Activated effector memory CD4-positive, alpha-beta T cell treated with anti-CD3 and anti-CD28 coated beads, Interleukin-2, amount 50 U/mL, for 16 hours (primary cell): ENCODE measurements at regions not wholly inside any gene's neighbourhood (a gene's known extent, or its start where the extent isn't known, plus 50 kb on each side); places are given as distances from the start of the nearest gene placed in this dataset.

Experiments
- DNase-seq: peaks from one replicate; pipeline ENCODE4 v3.0.0-alpha.2; 2020

DNA sequence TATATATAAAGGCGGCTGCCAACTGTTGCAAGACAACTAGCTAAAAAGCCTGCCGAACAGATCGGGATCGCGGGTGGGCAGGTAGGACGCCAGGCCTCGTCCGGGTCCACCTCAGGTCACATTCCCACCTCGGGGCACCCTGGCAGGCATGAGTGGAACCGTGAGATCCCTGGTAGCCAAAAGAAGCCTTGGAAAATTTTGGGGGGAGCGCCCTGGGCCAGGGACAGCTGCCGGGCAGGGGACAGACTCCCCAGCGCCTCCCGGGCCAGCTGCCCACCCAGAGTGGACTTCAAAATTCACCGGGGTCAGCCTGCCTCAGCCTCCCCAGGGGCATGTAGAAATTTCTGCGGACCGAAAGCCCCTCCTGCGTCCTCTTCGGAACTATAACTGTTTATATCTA lies 760.9 kb downstream of the KCNJ18 start:
- DNase-seq = no peak

DNA sequence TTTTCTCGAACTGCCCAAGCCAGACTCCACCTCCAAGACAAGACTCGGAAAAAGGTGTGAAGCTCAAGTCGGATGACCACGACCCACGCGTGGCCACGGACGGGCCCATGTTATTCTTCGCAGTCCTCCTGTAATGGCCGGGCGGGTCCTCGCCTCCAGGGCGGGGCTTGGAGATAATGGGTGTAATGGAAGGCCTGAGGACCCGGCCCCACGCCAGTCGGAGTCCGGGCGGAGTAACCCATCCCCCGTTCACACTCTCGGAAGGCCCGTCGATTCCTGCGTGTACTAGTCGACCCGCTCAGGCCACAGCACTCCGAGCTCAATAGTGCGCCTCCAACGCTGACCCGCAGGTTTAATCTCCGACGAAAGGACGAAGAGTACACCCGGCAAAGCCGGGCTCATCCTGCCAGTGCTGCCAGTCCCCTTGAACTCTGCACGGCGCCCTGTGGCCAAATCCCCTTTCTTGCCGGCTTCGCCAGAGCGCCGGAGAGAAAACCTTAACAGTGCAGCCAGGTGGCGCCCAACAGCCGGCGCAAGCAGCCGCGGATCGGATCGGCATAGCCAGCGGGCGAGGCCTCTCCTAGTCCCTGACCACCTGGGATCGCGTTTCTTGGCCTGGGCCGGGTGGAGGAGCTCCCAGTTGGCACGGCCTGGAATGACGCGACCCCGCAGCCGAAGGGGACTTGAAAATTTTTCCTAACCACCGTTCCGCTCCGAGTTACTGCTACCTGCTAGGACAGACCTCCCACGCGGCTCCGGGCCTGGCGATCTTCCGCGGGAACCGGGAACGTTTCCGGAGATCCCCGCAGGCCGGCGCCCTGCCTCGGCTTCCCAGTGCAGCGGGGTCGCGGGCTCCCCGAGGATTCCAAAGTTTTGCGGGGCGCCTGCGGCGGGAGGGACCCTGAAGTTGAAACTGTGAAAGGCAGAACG lies 762.0 kb downstream of the KCNJ18 start:
- DNase-seq = no peak

DNA sequence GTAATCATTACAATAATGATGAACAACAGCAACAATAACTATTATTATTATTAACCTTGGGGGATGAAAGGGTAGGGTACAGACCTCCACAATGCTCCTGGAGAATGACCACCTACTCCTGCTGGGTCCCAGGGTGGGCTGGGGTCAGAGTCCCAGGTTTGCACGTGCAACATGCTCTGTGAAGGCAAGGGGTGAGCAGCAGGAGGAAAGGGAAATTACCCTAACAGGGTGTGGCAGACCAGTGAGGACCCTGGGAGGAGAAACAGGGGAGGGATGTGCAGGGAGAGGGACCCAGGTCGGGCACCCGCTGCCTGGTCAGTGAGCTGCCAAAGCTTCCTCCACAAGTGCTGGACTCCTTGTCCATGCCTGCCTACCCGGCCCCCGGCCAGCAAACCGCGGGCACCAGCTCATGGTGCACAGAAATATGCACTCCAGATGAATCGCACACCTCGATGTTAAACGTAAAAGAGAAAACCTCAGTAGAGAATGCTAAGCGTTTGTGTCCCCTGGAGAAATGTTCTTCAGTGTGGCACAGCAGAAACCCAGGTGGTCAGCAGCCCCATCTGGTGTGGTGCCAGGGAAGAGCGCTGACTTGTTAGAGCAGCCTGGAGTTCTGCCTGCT lies 767.1 kb downstream of the KCNJ18 start:
- DNase-seq = no peak

DNA sequence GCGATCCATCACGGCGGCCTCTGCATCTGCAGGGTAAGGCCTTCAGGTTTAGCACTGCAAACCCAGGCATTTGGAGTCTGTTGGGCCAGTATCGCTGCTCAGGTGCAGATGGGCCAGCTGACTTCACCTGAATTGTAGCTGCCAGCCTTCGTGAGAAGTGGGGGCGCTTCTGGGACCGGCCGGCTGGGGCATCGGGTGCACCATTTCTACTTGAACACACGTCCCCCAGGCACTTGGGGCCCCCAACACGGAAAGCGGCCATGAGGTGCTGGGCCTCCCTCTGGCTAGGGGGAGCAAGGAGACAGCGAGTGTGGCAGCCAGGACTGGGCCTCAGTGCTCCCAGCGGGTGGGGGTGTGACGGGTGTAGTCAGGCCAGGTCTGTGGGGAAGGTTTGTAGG lies 767.6 kb downstream of the KCNJ18 start:
- DNase-seq = no peak

DNA sequence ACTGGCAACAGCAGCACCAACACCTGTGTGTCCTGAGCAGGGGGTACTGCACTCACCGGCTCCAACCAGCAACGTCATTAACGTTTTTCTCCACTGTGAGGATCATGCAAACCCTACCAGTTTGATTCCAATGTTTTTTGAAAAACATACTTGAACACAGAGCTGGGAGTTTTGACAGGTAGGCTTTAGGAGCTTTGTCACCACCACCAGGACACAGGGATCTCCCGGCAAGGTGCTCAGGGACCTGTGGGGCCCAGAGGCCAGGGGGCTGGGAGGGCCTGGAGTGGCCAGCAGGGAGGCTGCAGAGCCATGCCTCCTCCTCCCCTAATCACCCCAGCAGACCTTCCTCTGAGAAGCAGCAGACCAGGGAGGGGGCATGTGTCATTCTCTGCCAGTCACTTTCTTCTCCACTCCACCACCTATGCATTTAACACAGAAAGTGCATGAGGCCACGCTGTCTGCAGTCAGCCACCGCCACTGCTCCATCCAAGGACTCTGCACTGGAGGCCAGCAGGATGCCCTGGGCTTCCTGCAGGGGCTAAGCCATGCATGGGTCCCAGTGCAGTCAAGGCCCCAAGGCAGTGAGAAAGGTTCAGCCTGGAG lies 768.2 kb downstream of the KCNJ18 start:
- DNase-seq = no peak

DNA sequence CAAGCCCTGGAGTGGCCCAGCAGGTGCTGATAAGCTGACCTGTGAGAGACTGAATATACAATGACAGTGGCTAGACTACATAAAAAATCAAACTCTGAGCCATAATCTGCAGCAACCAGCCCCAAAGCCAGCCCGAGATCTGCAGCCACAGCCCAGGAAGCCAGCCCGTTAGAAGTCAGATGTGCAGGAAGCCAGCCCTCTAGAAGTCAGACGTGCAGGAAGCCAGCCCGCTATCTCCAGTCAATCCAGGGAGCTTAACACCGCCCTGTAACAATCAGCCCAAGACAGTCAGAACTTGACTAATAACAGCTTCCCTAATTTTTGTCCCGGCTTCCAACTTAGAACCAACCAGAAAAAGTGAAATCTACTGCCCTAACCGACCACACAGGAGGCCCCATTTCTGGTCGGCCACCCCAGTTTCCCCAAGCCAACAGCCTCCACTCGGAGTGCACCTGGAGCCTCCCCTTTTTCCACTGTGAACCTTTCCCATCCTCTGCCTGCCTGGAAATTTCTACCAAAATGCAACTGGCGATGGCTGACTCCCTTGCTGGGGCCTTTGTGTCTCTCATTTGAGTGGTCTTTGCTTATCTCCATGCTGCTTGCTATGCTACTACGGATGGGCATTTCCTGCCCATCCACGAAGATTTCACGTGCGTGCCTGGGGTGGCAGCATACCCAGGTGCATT lies 769.3 kb downstream of the KCNJ18 start:
- no peak for DNase-seq

DNA sequence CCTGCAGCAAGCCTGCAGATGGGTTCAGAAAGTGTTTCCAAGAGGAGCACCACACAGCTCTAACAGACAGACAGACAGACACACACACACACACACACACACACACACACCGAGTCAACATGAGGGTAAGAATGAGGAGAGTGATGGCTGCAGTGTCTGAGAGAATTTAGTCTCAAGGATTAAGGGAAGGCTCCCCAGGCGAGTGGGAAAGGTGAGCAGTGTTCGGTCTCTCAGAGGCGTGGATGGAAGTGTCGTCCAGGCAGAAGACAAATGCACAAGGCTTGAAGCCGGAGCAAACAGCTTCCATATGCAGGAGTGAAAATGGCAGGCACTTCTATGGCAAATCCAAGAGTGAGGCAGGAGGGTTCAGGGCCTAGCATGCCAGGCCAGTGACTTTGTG lies 770.1 kb downstream of the KCNJ18 start:
- DNase-seq = no peak

DNA sequence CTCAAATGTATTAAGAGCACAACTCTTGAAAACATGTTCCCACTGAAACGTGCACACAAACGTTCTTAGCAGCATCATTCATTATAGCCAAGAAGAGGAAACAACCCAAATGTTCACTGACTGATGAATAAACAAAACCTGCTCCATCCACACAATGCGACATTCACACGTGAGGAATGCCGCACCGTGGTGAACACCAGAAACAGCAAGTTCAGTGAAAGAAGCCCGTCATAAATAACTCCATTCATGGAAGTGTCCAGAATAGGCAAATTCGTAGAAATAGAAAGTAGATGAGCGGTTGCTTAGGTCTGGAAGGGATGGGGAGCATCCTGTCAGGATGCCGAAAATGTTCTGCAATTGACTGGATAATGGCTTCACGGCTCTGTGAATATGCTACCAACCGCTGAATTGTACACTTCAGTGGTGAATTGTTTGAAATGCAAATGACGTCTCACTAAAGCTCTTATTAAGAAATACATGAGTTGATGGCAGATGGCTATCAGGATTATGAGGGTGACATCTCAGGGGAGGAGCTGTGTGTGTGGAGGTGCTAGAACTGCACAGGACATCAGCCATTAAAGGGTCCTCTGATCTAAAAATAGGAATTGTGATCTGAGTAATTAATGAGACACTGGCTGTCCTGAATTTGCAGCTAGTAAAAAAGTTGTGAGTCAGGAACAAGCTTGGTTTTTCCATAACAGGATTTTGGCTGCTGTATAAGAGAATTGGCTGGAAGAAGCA lies 771.0 kb downstream of the KCNJ18 start:
- DNase-seq = no peak

DNA sequence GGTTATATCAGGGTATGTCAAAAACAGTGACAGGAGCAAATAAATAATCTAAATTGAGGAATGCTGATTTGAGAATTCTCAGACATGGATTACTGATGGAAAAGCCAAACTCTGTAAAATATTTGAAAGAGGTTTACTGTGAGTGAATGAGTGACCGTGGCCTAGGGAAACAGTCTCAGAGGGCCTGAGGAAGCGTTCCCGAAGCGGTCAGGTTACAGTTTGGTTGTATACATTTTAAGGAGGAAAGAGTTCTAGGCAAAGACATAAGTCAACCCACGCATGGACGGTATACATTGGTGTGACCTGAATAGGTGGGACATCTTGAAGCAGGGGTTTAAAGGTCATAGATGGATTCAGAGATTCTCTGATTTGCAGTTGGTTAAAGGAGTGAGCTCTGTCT lies 771.7 kb downstream of the KCNJ18 start:
- no peak for DNase-seq

DNA sequence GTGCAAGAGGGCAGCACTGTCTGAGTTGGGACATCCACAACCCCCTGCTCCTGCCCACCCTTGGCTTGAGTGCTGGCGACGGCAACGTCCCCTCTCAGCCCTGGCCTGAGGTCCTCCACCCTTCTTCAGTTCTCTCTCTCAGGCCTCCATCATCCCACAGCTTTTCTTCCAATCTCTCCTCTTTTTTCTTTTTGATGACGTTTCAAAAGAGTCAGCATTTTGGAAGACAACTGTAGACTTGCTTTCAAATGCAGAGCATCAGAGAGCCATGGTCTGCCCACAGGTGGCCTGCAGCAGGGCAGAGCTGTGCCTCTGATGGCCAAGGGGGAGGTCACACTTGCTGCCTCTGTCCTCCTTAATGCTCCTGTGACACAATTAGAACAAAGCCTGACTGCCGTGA lies 775.4 kb downstream of the KCNJ18 start:
- no peak for DNase-seq

DNA sequence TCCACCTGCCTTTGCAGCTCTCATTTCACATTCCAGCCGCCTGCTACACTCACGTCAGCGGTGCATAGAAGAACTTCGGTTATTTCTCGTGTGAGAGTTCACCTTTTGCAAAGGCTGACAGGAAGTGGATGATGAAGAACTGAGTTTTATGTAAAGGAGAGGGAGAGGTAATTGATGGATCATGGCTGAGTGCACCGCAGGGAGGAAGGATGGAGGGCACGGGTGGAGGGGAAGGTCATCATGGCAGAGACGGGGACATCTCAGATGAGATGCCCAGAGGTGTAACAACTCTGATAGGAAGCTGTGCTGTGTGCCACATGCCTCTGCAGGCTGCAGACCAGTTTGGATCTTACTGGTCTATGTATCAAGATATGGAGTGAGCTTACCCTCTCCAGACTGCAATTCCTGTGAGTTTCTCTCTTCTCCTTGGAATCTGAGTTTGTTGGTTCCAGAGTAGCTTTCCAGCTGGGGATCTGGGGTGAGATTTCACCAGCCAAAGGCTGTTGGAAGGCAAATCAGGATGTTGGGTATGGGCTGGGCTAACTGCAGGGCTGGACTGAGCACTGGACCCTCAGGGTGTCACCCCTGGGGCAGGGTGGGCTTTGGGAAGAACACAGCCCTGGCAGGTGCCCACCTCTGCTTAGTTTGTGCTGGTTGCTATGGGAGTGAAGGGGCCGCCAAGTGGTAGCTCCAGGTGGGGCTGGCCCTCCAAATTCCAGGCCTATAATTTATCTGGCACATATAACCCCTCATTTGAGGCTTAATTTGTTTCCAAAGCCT lies 777.0 kb downstream of the KCNJ18 start:
- DNase-seq = no peak

DNA sequence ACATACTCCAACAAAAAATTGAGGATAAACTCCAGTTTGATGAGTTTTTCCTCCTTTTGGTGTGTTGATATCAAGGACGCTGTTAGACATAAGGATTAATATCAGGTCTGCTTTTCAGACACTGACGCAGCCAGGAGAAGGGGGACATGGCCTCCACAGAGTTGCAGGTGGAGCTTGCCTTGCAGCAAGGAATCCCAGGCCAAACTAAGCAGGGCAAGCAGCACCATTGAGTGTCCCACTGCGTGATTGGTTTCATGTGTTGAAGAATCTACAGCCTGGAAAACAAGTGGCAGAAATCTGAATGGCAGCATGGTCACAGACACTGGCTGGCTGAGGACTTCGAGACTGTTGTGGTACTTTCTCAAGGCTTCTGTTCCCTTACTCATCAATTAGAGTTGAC lies 777.6 kb downstream of the KCNJ18 start:
- no peak for DNase-seq

DNA sequence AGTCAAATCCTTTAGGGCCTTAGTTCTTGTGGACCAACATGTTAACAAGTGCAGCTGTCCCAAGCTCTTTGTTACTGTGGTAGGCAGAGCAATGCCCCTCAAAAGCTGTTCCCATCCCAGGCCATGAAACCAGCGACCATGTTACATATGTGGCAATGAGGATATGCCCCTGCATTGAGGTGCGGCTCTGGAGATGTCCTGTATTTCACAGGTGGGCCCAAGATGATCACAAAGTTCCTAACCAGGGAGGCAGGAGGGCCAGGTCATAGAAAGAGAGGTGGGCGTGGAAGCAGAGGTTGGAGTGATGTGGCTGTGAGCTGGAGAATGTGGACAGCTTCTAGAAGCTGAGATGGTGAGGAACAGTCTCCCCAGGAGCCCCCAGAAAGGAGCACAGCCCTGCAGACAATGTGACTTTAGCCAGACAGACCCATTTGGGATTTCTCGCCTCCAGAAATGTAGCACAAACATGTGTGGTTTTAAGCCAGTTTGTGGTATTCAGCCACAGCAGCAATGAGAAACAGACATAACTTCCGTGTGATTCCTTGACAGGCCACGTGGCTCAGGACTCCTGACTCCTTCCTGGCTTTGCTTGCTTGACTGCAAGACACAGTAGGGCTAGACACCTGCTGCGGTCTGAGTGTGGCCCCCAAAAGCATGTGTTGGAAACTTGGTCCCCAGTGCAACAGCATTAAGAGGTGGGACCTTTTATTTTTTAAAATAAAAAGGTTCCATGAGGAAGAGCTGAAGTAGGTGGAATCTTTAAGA lies 778.3 kb downstream of the KCNJ18 start:
- no peak for DNase-seq

DNA sequence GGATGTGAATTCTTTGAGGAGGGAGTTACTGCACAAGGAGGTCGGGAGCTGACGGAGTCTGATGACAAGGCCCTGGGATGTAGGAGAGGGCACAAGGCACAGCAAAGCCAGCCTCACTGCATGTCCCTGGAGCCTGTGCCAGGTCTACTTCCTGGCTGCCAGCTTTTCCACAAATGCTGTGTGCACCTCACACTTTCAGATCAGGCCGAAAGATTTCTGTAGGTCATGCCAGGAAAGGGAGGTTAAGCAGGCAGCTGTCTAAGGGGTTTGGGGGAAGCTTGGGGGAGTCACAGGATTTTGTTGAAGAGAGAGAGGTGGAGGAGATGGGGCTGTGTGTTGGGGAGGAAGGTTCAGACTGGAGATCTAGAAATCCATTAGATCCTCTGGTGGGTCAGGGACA lies 792.5 kb downstream of the KCNJ18 start:
- DNase-seq = no peak

DNA sequence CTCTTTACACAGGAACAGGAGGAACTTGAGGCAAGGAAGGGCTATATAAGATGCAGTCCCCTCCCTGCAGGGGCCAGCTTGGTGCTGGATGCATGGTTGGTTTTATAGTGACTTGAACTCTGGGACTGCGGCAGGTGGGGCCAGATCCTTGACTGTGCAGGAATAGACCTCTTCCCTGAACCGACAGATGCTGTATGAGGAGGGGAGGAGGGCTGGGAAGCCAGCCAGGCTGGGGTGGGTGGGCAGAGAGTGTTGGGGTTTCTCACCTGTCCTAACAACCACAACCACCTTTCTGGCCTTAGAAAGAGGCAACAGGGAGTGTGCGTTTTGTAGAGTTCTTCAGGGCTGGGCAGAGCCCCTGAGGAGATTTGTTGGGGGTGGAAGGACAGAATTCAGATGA lies 798.1 kb downstream of the KCNJ18 start:
- no peak for DNase-seq

DNA sequence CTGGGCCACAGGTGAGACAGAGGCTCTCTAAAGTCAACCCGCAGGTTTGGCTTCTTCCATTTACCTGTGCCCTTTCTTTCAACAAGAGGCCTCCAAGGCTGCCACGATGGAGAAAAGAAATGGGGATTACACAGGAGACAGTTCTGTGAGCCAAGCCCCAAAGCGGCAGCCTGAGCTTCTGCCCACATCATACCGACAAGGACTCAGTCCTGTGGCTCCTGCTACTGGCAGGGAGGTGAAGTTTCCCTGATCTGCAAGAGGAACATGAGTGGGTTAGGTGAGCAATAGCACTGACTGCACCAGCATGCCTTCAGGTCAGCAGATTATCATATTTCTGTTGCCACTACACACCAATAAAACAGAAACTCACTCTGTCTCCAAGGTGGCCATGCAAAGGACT lies 800.0 kb downstream of the KCNJ18 start:
- no peak for DNase-seq

DNA sequence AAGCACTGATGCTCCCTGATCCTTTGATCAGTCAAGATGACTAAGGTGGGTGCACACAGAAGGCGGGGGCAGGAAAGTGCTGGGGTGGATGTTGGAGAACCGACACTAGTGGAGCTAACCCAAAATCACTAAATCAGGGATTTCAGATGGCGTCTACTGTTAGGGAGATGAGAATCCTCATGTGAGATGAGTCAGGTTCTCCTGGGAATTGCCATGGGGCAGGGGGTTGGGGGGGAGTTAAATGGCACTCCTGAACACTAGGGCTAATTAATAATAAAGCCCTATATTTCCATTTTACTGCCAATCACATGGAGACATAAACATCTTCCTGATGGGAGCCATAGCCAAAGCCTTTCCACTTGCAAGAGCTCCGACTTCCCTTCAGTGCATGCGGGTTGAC lies 804.1 kb downstream of the KCNJ18 start:
- DNase-seq = no peak

DNA sequence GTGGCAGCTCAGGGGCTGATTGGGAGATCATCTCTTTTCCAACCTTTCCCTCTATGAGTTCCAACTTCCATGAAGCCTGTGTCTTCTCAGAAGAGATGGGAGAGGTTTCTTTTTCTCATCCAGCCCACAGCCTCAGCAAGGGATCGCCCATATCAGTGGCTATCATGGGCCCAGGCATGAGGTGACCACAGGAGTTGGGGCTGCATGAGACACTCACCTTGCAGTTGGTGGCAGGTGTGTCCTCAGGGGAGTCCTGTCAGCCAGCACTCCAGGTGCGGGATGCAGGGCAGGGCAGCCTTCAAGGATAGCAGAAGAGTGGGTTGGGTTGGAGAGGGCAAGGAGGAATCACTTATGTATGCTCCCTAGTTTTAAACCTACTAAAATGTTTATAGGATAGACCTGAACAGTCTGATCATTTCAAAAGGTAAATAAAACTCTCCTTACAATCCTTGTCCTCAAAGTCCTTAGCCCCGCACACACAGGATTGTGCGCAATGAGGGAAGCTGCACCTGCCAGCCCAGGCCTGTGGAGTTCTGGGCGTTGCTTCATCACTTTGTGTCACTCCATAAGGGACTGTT lies 811.1 kb downstream of the KCNJ18 start:
- DNase-seq = no peak

DNA sequence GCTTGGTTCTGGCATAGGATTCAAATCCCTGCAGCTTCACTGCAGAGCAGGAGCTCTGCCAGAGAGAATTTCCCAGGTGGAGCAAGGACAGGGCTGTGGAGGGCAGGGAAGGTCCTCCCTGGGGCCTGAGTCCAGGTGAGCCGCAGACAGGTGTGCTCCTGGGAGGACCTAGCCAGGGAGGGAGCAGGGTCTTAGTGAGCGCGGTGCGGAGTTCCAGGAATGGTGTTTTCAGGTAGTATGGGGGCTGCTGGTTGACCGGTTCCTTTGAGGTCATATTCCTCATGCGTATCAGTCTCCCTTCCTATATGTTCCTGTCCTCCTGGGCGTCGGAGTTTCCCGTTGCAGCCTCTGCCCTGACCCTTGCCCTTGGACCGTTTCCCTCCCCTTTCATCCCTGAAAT lies 813.3 kb downstream of the KCNJ18 start:
- no peak for DNase-seq

DNA sequence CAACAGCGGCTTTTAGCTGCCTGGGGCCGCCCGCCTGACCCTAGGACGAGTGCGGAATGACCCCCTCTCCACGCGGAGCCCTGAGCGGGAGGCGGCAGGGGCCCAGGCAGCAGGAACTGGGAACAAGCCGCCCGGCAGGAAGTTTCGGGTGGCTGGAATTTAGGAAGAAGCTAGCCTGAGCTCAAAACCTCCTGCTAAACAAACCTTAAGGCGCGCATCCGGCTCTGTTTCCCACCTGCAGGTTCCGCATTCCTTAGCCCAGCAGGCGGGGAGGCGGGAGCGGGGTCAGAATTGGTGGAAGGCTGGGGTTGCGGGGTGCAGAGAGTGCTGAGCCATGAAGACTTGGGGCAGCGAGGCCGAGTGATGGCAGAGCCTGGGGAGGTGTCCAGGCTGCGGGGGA lies 813.9 kb downstream of the KCNJ18 start:
- DNase-seq = no peak

DNA sequence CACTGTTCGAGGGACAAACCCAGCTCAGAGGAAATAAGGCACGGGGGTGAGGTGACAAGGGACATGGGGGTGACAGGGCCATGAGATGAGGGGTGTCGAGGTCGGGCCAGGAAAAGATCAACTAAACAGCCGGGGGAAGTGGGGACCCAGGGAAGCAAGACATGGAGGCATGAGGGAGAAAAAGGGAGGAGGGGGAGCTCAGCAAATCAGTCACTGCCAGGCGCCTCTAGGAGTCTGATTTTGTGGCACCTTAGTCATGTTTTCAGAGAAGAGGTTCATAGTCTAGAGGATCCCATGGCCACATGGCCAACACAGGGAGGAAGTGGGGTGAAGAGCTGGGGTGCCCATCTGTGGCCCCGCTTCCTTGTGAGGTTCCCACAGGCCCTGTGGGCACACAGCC lies 814.5 kb downstream of the KCNJ18 start:
- no peak for DNase-seq
